HG02763 (cell line): ENCODE measurements at regions not wholly inside any gene's neighbourhood (a gene's known extent, or its start where the extent isn't known, plus 50 kb on each side); places are given as distances from the start of the nearest gene placed in this dataset.

Experiments used
- ATAC-seq: cut with Tn5 transposase; IDR thresholded peaks from one replicate; pipeline ENCODE4 v1.9.1; 2021; ENCODE audit warnings: mild to moderate bottlenecking, moderate library complexity; ENCODE audit not compliant: unreplicated experiment

- no peak for ATAC-seq
These were observed 167.7 kb upstream of the PDE10A start for GRCh38 chr6:165830761-165831160.

DNA sequence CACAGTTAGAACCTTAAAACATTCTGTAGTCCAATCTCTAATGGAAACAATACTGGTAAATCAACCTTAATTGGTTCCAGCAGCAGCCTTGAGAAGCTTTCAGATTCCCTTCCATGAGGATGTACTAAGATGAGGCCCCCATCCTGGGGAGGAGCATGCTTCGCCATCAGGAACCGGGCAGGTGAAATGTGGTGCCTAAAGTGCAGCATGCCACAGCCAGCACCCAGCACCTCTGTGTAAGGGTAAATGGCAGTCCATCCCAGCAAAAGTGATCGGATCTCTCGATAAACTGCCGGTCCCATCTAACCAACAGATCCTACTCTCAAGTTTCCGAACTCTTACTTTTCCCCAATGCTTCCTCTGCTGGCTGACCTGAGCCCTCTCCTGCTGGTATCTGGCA, 166.3 kb upstream of the PDE10A start:
- ATAC-seq, result no peak

DNA sequence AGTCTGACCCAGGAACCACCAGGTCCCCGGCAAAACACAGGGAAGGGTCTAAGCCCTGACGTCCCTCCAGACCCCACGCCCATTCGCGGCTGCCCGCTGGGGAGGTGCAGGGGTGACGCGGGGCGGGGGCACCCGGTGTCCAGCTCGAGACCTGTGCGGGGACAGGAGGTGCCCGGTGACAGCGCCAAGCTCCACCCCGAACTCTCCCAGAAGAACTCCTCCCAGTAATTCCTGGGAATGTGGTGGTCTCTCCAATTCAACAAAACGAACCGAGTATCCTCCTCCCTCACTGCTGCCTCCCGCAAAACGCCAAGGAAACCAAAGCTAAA, 164.1 kb upstream of the PDE10A start:
- no peak for ATAC-seq

- ATAC-seq, result no peak
These were observed 163.6 kb upstream of the PDE10A start for GRCh38 chr6:165826487-165827189.

GRCh38 chr6:165825256-165825815, 162.3 kb upstream of the PDE10A start:
- no peak for ATAC-seq

- ATAC-seq, result no peak
These were observed 160.7 kb upstream of the PDE10A start for GRCh38 chr6:165823609-165824326.

DNA sequence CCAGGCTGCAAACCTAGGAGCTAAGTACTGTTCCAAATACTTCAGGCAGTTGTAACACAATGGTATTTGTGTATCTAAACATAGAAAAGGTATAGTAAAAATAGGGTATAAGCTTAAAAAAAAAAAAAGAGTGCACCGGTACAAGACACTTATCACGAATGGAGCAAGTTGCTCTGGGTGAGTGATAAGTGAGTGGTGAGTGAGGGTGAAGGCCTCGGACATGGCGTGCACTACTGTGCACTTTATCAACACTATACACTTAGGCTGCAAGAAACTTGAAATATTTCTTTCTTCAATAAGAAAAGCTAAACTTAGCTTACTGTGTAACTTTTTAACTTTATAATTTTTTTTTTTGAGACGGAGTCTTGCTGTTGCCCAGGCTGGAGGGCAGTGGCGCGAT, 159.5 kb upstream of the PDE10A start:
- no peak for ATAC-seq

DNA sequence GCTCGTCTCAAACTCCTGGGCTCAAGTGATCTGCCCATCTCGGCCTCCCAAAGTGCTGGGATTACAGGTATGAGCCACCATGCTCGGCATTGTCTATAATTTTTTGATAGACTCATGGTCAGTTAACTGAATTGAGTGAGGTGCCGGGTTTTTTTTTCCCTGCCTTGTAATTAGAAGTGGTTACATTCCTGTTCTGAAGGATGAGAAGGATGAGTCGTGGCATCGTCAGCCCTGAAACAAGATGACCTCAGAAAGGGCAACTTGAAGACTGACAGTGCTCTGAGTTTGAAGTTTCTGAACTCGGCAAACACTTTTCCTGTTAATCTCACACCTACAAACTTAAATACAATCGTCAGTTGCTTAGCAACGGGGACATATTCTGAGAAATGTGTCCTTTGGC, 158.7 kb upstream of the PDE10A start:
- no peak for ATAC-seq

- no peak for ATAC-seq
These were observed 157.9 kb upstream of the PDE10A start for GRCh38 chr6:165820934-165821333.

- ATAC-seq, result no peak
These were observed 157.4 kb upstream of the PDE10A start for GRCh38 chr6:165820407-165820806.

- ATAC-seq, result no peak
These were observed 156.4 kb upstream of the PDE10A start for GRCh38 chr6:165819394-165819793.

DNA sequence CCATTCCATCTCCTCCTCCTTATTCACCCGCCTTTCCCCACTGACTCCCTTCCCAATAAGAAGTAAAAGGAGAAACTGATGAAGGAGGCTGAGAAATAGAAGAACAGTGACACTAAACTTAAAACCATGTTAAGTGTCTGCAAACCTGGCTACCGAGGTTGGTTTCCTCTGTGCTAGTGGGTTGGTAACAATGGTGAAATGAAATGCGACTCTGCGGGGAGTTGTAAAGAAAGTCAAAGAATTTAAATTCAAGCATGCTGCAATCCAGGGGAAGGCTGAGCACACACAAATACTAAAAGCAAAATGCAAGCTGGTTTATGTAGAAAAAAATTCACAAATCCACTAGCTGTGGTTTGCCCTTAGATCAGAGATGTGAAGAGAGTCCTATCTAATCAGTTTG, 155.2 kb upstream of the PDE10A start:
- ATAC-seq, result no peak

- no peak for ATAC-seq
These were observed 154.7 kb upstream of the PDE10A start for GRCh38 chr6:165817771-165818170.

DNA sequence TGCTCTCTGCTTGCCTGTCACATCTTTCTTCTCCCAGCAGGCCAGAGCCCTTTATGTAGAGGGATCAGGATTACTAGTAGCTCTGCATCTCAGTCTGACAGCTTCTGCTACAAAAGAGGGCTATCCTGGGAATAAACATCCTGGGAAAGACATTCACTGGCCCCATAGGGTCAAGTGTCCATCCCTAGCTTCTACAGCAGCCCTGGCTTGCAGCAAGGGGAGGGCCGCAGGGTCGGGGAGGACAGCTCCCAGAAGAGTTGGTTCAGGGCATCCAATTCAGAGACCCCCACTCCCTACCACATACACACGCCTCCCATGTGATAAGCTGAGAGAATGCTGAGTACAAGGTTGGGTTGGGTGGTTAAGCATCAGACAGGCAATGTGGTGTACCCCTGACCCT, 154.1 kb upstream of the PDE10A start:
- ATAC-seq, result no peak

DNA sequence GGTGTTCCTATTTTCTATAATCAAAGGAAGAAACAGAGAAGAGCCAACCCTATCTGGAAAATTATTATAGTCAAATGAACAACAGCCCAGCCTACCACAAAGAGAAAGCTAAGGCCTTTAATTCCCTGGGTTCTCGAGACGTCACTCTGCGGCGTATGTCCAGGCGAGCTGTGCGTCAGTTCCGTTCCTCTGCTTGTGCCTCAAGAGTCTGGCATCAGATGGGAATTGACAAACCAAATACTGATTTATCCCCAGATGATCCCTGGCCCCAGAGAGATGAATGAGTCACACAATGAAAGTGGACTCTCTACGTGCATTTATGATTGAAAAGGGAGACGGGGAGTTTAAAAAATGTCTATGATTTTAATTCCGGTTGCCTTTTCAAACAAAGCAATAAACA, 151.6 kb upstream of the PDE10A start:
- no peak for ATAC-seq

DNA sequence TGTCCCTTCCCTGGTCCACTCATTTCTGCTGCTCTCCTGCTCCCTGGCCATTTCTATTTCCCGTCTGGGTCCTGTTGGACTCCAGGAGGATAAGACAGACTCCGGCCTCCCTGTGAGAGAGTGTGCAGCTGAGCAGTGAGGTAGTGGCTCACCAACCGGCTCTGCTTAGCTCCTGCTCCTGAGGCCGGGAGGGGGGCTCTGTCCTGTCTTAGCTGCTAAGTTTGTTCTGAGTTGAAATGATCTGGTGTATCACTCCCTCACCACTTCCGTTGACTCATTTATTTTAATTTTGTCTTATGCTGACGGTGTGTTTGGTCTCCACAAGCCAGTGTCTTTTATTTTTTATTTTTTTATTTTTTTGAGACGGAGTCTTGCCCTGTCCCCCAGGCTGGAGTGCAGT, 148.5 kb upstream of the PDE10A start:
- ATAC-seq, result no peak

GRCh38 chr6:165808021-165808420, 145.0 kb upstream of the PDE10A start:
- ATAC-seq, result no peak

GRCh38 chr6:165807249-165807960, 144.4 kb upstream of the PDE10A start:
- no peak for ATAC-seq

DNA sequence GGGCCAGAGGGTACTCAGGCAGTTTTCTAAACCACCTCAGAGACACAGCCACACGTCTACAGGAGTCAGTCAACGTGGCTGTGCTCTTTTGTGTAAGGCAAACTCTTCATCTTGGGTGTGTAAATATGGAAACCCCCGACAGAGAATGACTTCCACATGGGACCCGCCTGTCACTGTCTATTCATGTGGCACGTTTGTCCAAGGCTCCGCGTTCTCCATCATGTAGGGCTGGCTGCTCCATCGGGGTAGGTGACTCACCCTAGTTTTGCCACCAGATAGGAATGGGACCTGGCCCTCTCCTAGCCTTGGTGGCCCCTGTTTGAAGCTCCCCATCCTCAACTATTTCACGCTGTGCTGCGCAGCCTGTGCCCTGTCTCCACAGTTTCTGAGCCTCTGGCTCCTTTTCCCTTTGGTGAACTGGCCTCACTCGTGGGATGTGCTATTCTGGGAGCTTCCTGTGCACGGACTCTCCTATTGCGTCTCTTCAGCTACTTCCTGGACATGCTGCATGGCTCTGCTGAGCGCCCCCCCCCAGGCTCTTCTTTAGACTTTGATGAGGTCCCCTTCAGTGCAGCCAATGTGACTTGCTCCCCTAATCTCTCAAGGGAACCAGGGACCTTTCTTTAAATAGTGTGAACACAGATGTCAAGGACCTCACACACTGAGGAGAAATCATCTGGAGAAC, 143.2 kb upstream of the PDE10A start:
- ATAC-seq, result no peak

GRCh38 chr6:165805636-165806035, 142.6 kb upstream of the PDE10A start:
- ATAC-seq, result no peak

DNA sequence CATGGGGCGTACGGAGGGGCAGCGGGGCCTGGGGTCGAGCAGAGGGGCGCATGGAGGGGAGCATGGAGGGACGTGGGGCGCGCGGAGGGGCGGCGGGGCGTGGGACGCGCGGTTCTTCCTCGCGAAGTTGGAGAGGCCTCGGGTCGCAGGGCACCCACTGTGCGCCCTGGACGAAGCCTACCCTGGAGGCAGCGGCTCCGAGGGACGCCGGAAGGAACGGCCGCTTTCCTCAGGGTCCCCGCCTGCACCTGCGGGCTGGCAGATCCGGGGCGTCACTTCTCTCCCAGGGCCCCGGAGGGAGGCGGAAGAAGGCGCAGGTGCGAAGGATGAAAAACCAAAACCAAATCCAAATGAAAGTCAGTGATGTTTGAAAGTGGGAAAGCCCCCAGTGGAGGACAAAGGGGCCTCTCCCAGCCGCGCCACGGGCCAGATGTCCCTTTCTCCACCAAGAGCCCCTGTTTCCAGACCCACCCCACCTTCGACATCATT, 142.1 kb upstream of the PDE10A start:
- ATAC-seq, result no peak
